ENCODE measurements at regions not wholly inside any gene's neighbourhood (a gene's known extent, or its start where the extent isn't known, plus 50 kb on each side); places are given as distances from the start of the nearest gene placed in this dataset.

- BruUV-seq (replicated peaks), result no TSS peak
- no peaks in the 10 kb centered on the region; a peak in 2 of 4 replicates for H3K9me3 ChIP-seq (ENCODE audit: control insufficient read depth in 1 of 2, insufficient read depth in 1 of 2, low read depth in 1 of 2, low read length in 2 of 2)
- no peak overlapping the region for H3K4me3 ChIP-seq (replicated peaks in 1 of 2; ENCODE audit: low read depth in 1 of 2, low read length in 2 of 2)
- H3K9ac ChIP-seq (ENCODE audit: low read length), result no peak overlapping the region
- no peaks in the 10 kb centered on the region for H4K20me1 ChIP-seq (ENCODE audit: insufficient read depth)
- intact Hi-C loops (cut with micrococcal nuclease), result no loop called here
- CTCF ChIA-PET, result no interaction called here
- no peak for ATAC-seq
- H3K36me3 ChIP-seq (ENCODE audit: control insufficient read depth in 1 of 2, insufficient read depth in 2 of 2, low read length in 2 of 2), result no peaks in the 10 kb centered on the region
- no peak for DNase-seq (ENCODE audit: low read depth, low spot score)
- no peaks in the 10 kb centered on the region for H3K79me2 ChIP-seq (ENCODE audit: insufficient read depth, low read length)
- no peak overlapping the region for H3K4me2 ChIP-seq (ENCODE audit: low read length)
- H3K27me3 ChIP-seq (ENCODE audit: insufficient read depth, low read length), result no peaks in the 10 kb centered on the region
- H3K27ac ChIP-seq (ENCODE audit: low read depth, low read length), result no peak overlapping the region
- POLR2A ChIA-PET, result no interaction called here
- no peaks in the 10 kb centered on the region for H3K4me1 ChIP-seq (ENCODE audit: control insufficient read depth in 1 of 2, insufficient read depth in 2 of 2, low read length in 2 of 2)
- H3K9me2 ChIP-seq (ENCODE audit: insufficient read depth), result no peaks in the 10 kb centered on the region
- RAD21 ChIA-PET (ENCODE audit: low non-redundant PET in 1 of 2, low total read pairs in 2 of 2, uncharacterized antibody in 2 of 2, unreplicated experiment in 2 of 2), result no interaction called here
- no peak overlapping the region for H2AFZ ChIP-seq (ENCODE audit: low read depth, low read length, poor library complexity, severe bottlenecking)
- TF ChIP-seq EZH2 (IDR thresholded peaks at IDR 0.05), result no peak
- no peak for TF ChIP-seq REST (IDR thresholded peaks at IDR 0.05; ENCODE audit: low read depth)
- TF ChIP-seq MAX (IDR thresholded peaks at IDR 0.05), result no peak
- no peak for TF ChIP-seq EZH2phosphoT487 (IDR thresholded peaks at IDR 0.05; ENCODE audit: borderline replicate concordance)
- TF ChIP-seq CBX3 (IDR thresholded peaks at IDR 0.05; ENCODE audit: low read depth), result no peak
- no peak for TF ChIP-seq YY1 (IDR thresholded peaks at IDR 0.05; ENCODE audit: extremely low read depth, insufficient replicate concordance, low read depth, low read length)
- no peak for TF ChIP-seq ZNF274 (IDR thresholded peaks at IDR 0.05; ENCODE audit: low read depth, low read length)
- TF ChIP-seq JUND (IDR thresholded peaks at IDR 0.05), result no peak
- TF ChIP-seq POLR2AphosphoS5 (IDR thresholded peaks at IDR 0.05; ENCODE audit: low read depth, low read length), result no peak
- TF ChIP-seq SP1 (IDR thresholded peaks at IDR 0.05; ENCODE audit: low read depth), result no peak
- TF ChIP-seq ELF1 (IDR thresholded peaks at IDR 0.05; ENCODE audit: borderline replicate concordance, low read depth), result no peak
- TF ChIP-seq ZBTB33 (IDR thresholded peaks at IDR 0.05; ENCODE audit: extremely low read depth, insufficient replicate concordance, low read length), result no peak
- no peak for TF ChIP-seq FOSL1 (IDR thresholded peaks at IDR 0.05; ENCODE audit: low read depth)
- TF ChIP-seq RAD21 (IDR thresholded peaks at IDR 0.05; ENCODE audit: low read depth), result no peak
- TF ChIP-seq ZFX (IDR thresholded peaks at IDR 0.05), result no peak
- TF ChIP-seq CEBPB (IDR thresholded peaks at IDR 0.05; ENCODE audit: low read depth), result no peak
- no peak for TF ChIP-seq TCF7L2 (IDR thresholded peaks at IDR 0.05; ENCODE audit: borderline replicate concordance, extremely low read depth, insufficient read depth, insufficient read length)
Observed at GRCh38 chr5:10168254-10168653, 81.4 kb downstream of the ATPSCKMT start.
